ENCODE measurements at regions not wholly inside any gene's neighbourhood (a gene's known extent, or its start where the extent isn't known, plus 50 kb on each side); places are given as distances from the start of the nearest gene placed in this dataset.
A peak's percentile ranks its signal among the peaks of the same experiment; 100 is the strongest.
"Not testable (repeated sequence)": the region's sequence is repeated elsewhere in the genome, so short reads cannot be mapped to it uniquely, and the experiment has no call there.

DNA sequence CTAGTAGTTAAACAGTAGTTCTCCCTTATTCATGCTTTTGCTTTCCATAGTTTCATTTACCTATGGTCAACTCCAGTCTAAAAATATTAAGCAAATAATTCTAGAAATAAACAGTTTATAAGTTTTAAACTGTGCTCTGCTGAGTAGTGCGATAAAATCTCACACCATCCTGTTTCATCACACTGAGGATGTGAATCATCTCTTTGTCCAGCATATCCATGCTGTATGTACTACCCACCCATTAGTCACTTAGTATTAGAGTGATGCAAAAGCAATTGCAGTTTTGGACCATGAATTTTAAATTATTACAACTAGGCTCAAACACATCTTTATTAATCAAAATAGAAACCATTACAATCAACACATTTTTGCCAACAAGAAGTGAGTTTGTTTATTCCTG, 187.4 kb downstream of the TEX13C start:
- DNase-seq, result peak; percentile 56

DNA sequence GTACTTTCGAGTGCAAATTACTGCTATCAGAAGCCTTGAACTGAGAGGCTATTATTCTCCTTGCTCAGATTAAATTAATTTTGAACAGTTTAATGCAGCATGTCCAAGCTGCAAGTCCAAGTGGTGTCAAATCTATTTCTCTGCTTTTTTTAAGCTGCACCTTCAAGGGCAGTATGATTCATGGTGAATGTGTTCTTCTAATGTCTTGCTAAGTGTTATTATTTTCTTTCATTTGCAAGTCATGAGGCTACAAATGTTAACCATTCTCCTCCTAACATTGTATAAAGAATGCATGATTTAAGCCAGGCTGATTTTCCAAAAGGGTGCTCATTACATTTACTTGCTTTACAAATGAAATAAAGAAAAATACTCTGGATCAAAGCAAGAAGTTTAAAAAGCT, 200.4 kb downstream of the TEX13C start:
- DNase-seq, result no peak

DNA sequence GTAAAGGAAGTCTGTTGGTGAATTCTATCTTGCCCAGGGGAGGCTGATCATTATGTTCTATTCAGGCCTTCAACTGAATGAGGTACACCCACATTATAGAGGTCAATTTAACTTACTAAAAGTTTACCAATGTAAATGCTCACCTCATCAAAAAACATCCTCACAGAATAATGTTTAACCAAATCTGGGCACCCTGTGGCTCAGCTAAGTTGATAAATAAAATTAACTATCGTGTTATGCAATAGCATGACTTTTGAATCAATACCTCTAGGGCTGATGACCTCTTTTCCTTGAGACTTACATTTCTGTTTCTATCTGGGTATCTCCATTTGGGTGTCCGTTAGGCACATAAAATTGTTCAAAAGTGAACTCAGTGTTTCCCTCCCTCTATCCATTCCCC, 203.1 kb downstream of the TEX13C start:
- DNase-seq, result no peak

DNA sequence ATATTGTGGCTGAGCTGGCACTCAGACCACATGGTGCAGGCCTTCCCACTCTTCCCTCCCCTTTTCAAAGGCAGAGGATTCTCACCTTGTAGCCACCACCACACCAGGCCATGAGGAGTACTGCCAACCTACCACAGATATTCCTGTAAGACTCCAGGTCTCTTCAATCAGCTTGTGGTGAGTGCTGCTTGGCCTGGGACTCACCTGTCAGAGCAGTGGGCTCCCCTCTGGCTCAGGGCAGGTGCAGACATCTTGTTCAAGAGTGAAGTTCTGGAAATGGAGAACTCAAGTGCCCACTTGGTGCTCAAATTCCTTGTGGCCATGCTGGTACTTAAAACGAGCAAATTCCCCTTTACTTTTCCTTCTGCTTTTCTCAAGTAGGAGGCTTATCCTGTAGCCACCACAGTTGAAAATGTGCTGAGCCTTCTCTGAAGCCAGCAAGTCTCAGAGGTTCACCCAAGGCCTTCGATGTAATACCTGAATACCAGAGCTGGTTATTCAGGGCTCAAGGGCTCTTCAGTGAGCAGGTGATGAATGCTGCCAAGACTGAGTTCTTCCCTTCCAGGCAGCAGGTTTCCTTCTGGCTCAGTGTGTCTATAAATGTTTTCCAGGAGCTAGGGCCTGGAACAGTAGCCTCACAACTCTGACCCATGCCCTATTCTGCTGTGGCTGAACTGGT, 212.9 kb downstream of the TEX13C start:
- no peak for DNase-seq

DNA sequence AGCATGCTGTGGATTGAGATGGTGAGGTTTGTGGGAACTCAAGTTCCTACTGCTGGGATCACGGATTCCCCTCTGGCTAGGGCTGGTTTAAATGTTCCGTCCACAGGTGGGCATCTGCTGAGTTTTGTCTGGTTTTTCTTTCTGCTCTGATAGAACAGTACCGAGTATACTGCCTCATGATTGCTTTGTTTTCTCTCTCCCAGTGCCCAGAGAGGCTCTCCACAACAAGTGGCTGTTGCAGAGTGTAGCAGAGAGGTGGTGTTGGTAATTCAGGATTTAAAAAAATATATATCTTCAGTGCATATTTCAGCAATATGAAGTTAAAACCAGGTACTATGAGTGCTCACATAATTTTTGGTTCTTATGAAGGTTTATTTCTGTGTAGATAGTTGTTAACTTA, 213.7 kb downstream of the TEX13C start:
- DNase-seq, result no peak

DNA sequence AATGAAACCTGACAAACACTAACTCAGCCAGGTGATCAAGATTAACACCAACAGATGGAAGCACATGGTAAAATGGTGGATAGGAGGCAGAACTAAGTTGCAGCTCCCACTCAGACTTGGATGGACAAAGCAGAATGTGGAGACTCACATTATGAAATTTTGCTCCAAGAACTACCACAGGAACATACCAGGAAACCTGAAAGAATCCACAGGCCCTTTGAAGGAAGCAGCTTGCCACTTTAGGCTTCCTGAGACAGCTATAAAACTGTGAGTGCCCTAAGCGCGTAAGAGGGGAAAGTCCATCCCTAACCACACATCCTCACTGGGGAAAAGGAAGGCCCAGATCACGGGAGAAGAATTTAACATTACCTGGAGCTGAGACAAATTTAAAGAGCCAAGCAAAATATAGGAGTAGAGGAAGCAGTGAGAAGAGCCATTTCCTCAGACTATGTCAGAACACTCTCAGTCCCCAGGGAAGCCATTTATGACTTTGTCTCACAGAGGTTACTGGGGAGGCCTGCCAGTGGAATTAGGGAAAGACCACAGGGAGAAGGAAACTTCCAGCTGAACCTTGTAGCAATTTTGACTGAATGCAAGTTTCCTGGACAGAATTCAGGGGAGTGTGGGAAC, 224.5 kb downstream of the TEX13C start:
- peak; percentile 51 for DNase-seq

DNA sequence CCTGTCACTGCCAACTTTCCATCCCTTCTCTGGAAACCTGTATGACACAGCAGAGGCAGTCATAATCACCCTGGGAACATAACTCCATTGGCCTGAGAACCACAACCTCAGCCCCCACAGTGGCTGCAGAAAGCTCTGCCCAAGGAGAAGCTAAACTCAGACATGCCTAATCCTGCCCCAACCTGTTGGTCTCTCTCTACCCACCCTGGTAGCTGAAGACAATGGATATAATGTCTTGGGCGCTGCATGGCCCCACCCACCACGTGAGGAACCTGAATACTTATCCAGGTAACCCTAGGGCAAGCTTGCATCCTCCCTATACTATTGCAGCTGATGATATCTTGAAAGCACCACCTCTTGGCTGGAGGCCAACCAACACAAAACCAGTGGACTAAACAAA, 225.2 kb downstream of the TEX13C start:
- DNase-seq, result no peak

DNA sequence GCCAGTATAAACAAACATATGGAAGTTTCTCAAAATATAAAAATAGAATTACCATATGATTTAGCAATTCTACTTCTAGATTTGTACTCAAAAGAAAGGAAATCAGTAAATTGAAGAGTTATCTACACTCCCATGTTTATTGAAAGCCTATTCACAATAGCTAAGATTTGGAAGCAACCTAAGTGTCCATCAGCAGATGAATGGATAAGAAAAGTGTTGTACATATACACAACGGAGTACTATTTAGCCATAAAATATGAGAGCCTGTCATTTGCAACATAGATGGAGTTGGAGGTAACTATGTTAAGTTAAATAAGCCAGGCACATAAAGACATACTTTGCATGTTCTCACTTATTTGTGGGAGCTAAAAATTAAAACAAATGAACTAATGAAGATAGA, 257.8 kb downstream of the TEX13C start:
- DNase-seq, result no peak

DNA sequence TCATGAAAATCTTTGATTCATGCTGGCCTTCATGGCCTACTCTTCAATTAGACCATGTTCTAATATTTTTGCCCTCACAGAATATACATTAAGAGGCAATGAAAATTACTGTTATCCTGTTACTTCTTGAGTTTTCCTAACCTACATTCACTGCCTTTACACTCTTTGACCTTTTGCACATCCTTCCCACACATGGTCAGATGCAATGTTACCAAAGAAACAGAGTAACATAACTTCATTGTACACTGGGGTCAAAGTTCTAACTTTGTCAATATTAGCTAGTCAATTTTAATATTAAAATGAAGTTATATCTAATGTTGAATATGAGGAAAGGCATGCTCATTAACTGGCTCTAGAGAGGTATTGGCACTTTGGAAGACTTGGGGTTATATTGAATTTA, 284.8 kb downstream of the TEX13C start:
- DNase-seq, result no peak

DNA sequence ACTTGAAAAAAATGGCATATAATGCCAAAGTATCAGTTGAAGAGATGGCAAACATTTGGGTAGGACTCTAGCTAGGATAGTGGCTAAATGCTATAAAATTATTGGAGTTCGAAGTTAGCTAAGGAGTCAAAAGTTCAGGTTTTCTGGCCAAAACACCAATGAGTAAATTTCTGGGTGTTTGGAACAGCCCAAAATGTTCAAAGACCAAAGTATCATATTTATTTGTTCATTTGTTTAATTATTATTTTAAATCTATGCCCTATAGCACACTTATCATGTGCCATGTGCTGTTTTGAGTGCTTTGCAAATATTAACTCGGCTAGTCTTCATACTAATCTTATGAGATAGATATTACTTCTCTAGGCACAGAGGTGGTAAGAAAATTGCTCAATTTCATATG, 285.5 kb downstream of the TEX13C start:
- DNase-seq, result no peak

DNA sequence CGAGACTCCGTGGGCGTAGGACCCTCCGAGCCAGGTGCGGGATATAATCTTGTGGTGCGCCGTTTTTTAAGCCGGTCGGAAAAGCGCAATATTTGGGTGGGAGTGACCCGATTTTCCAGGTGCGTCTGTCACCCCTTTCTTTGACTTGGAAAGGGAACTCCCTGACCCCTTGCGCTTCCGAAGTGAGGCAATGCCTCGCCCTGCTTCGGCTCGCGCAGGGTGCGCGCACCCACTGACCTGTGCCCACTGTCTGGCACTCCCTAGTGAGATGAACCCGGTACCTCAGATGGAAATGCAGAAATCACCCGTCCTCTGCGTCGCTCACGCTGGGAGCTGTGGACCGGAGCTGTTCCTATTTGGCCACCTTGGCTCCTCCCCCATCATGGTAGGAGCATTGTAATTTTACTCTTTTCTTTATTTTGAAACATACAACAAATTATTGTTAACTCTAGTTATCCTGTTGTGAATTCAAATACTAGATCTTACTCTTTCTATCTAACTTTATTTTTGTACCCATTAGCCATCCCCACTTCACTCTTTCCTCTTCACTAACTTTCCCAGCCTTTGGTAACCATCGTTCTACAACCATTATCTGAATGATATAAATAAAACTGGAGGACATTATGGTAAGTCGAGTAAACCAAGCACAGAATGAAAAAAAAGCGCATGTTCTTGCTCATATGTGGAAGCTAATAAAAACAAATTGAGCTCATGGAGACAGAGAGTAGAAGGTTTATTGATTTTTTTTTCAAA, 295.1 kb downstream of the TEX13C start:
- DNase-seq, result not testable (repeated sequence)

DNA sequence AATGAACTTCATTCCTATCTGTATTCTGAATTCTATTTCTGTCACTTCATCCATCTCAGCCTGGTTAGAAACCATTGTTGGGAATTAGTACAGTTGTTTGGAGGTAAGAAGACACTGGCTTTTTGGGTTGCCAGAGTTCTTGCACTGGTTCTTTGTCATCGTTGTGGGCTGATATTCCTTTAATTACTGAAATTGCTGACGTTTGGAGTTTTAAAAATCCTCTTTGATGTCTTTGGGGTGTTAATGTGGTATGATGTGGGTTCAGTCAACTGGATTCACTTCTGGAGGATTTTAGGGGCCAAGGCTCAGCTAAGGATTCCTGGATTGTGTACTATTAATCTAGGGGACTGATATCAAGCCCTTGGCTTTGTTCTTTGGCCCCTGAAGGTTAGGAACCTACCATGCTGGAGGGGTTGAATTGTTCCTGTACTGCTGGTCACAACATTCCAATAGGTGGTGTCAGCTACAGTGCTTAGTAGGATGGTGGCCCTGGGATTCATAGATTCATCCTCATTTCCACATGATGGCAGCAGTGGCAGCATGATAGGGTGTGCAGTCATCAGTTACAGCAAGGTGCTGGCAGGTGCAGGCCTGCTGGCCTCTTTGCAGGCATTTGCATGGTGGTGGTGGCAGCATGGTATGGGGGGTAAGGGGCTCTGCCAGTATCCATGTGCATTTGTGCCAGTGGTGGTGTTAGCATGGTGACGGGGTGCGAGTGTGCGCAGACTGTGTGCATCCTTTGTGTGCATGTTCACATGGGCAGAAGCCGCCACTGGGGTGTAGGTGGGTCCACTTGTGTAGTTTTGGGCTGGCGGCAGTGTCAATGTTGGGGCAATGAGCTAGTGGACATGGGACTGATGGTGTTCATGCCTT, 301.3 kb downstream of the TEX13C start:
- no peak for DNase-seq

DNA sequence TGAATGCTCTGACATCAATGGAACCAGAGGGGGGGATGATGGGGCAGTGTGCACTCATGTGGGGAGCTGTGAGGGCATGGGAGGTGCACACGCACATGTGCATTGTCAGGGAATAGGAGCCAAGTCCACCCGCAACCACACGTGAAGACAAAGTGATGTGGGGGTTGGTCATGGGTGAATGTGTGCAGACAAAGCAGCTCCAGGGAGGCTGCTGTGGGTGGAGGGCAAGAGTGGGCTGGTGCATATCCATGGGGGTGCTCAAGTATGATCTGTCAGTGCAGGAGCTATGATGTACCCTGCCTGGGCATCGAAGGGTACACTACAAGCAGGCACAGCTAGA, 301.9 kb downstream of the TEX13C start:
- no peak for DNase-seq

DNA sequence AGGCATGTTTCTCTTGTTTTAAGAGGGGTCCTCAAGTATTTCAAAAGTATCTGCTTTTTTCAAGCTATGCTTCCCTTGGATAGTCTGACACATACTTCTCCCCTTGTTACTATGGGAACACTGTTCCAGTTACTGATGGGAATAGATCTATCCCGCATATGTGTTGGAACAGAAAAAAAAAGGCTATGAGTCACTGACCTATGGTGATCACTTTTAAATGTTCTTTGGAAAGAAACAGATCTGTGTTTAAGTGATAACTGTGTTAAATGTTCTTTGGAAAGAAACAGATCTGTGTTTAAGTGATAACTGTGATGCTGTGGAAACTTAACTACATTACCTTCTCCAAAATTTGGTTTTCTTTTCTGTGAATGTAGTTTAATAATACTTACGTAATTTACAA, 303.2 kb downstream of the TEX13C start:
- peak; percentile 4 for DNase-seq

DNA sequence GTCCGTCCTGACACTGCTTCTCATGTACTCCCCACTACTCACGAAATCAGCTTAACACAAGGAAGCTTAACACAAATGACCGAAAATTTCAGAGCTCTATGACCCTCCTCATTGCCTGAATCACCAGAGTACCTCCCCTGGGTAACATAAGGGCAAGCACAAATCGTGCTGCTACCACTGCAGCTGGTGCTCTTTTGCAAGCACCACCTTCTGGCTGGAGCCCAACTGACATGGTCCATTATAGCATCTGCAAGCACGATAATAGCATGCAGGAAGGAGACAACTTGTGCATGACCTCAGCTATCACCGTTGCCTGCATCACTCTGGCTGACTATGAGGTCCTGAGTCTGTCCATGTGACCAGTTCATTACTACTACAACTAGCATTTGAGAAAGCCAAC, 308.0 kb downstream of the TEX13C start:
- no peak for DNase-seq

DNA sequence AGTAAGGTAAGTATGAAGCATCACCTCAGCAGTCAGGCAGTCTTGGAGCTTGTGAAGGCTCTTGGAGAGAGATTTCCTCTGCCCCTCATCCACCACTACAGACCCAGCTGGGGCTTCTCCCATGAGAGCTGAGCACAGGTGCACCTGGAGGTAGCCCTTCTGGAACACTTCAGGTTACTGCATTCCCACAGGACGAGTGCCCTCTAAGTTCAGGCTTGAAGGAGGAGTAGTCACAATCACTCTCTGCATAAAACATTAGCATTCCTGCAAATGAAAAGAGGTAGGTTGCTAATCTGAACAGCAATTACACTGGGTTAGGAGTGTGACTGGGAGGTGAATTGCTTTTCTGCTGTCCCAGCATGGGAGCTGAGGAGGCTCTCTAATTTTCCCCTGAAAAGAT, 308.8 kb downstream of the TEX13C start:
- DNase-seq, result no peak

DNA sequence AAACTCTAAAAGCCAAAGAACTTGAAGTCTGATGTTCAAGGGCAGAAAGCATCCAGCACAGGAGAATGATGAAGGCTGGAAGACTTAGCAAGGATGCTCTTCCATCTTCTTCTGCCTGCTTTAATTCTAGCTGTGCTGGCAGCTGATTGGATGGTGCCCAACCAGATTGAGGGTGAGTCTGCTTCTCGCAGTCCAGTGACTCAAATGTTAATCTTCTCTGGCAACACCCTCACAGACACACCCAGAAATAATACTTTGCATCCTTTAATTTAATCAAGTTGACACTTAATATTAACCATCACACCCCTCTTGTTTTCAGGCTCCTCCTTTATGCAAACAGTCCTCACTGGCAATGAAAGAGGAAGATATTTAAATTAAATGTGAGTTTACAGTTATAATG, 321.7 kb downstream of the TEX13C start:
- no peak for DNase-seq

DNA sequence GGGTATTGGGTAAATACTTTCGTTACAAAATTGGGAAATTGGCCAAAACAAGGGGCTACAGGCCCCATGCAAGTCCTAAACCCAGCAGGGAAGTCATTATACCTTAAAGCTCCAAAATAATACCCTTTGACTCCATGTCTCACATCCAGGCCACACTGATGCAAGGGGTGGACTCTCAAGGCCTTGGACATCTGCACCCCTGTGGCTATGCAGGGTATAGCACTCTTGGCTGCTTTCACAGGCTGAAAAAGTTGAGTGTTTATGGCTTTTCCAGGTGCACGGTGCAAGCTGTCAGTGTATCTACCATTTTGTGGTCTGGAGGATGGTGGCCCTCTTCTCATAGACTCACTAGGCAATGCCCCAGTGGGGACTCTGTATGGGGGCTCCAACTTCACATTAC, 326.5 kb downstream of the TEX13C start:
- no peak for DNase-seq

DNA sequence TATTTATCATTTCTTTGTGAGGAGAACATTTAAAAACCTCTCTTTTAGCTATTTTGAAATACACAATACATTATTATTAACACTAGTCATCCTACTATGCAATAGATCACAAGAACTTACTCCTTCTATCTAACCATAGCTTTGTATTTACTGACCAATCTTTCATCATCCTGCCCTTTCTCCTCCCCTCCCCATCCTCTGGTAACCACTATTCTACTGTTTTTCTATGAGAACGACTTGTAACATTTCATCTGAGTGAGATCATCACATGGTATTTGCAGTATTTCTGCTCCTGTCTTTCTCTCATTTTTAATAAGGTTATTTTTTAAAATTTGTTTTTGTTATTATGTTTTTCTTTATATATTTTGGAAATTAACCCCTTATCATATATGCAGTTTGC, 331.8 kb downstream of the TEX13C start:
- peak; percentile 71 for DNase-seq

DNA sequence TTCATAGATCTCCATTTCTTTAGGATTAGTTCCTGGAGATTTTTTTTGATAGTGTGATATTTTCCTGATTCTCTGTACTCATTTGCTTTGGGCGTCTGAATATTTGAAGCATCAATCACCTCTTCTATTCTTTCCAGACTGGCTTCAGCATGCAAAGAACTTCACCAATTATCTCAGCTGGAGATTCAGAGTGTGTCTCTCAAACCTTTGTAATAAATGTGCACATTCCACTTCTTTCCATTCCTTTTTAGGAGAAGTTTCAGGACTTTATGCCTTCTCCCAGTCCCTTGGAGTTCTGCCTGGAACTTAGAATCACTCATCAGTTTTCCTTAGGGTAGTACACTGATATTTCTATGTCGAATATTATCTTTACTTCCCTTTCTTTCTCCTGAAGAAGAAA, 334.8 kb downstream of the TEX13C start:
- peak; percentile 65 for DNase-seq

DNA sequence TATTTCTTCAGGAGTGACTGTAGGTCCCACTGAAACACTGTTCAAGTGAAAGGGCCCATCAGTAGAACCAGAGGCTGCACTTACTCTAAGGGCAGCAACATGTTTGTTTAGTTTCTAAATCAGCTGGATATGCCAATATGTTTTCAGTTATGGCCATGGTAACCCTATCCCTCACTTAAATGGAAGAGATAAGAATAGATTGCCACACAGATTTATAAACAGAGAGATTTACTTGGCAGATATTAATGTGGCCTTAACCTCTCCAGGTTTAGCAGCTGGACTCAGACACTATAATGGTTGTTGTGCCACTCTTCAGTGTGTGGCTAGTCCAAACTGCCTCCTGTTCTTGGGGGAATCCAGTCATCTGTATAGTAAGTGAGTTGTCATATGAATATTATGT, 354.1 kb downstream of the TEX13C start:
- DNase-seq, result no peak

DNA sequence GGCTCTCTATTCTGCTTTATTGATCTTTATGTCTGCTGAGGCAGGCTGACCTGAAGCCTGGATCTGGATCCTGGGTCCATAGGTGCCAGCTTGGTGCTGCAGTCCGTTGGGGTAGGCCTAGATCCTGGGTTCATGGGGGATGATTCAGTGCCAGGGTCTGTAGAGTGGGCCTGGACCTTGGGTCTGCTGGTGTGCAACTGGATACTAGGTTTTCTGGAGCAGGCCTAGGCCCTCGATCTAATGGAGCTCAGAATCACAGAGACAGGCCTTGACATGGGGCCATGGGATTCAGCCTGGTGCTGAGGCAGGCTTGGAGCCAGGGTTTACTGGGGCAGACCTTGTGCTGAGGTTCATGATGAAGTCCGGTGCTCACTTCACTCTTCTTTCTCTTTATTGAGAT, 358.6 kb downstream of the TEX13C start:
- DNase-seq, result no peak

DNA sequence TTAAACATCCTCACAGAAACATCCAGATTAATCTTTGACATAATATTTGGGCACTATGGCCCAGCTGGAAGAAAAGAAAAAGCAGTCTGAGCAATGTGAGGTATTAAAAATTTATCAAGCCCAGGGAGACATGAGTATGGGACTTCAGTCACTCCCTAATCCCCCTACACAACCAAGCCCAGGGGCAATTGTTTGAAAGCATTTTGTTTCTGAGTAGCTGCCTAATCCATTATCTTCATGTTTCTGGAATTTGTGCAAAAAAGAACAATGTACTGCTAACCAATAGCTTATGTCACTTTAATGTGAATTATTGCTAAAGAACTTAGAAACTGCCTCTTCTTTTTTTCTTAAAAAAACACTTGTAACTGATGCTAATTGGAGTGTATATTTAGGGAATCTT, 360.7 kb downstream of the TEX13C start:
- DNase-seq, result no peak

DNA sequence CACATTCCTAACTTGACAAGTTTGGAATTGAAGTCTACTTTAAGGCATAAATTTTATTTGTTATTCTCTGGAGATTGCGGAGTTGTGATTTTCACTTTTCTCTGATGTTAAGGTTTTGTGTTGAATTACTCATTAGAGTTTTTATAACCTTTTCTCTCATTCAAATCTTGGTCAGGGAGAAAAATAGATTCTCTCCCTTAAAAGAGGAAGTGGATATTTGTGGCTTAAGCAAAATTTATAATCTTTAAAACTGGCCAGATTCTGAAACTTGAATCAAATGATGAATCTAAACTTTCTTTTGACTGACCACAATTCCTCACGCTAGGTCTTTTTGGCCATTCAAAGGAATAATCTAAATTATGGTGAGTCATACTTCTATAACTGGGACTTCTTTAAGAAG, 361.4 kb downstream of the TEX13C start:
- no peak for DNase-seq
